Hepatocyte (in vitro differentiated cells): ENCODE measurements at regions not wholly inside any gene's neighbourhood (a gene's known extent, or its start where the extent isn't known, plus 50 kb on each side); places are given as distances from the start of the nearest gene placed in this dataset.

ENCODE experiments used
- EZH2 ChIP-seq: fragments of 200-600 bp; sonication (generic); IDR thresholded peaks from 2 replicates; pipeline ENCODE4 v1.6.1; 2016; ENCODE audit warnings: antibody characterized with exemption, mild to moderate bottlenecking, borderline replicate concordance
- EZH2phosphoT487 ChIP-seq: fragments of 200-600 bp; sonication (generic); IDR thresholded peaks from one replicate; pipeline ENCODE4 v1.6.1; 2018; ENCODE audit warnings: antibody characterized with exemption, mild to moderate bottlenecking, low read depth, moderate library complexity; ENCODE audit not compliant: unreplicated experiment, severe bottlenecking
- TF ChIP-seq, protein P1 (sequence below): fragments of 200-600 bp; sonication (generic); IDR thresholded peaks from 2 replicates; pipeline ENCODE4 v1.5.1; 2016; ENCODE audit warnings: antibody characterized with exemption, mild to moderate bottlenecking; ENCODE audit not compliant: poor library complexity

GRCh38 chr7:46047581-46047980 lies 126.5 kb upstream of the IGFBP3 start:
- TF ChIP-seq, protein P1, sequence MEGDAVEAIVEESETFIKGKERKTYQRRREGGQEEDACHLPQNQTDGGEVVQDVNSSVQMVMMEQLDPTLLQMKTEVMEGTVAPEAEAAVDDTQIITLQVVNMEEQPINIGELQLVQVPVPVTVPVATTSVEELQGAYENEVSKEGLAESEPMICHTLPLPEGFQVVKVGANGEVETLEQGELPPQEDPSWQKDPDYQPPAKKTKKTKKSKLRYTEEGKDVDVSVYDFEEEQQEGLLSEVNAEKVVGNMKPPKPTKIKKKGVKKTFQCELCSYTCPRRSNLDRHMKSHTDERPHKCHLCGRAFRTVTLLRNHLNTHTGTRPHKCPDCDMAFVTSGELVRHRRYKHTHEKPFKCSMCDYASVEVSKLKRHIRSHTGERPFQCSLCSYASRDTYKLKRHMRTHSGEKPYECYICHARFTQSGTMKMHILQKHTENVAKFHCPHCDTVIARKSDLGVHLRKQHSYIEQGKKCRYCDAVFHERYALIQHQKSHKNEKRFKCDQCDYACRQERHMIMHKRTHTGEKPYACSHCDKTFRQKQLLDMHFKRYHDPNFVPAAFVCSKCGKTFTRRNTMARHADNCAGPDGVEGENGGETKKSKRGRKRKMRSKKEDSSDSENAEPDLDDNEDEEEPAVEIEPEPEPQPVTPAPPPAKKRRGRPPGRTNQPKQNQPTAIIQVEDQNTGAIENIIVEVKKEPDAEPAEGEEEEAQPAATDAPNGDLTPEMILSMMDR: no peak
- TF ChIP-seq EZH2phosphoT487 (no peak), EZH2 (no peak)
